Endothelial cell of umbilical vein (primary cell): ENCODE measurements at regions not wholly inside any gene's neighbourhood (a gene's known extent, or its start where the extent isn't known, plus 50 kb on each side); places are given as distances from the start of the nearest gene placed in this dataset.

Experiments
- BruUV-seq: library from RNA; stranded (reverse); fragments of 400-500 nt; replicated peaks from 2 replicates; lab custom pipeline; 2021; lab: Mats Ljungman, UMichigan
- CTCF ChIA-PET: fragments of 300-600, 350-600 bp; sonication (Branson Sonifier 250); formaldehyde crosslinking; loops from one replicate; lab custom pipeline; 2021; ENCODE audit warnings: antibody characterized with exemption, inconsistent platforms; lab: Charles Lee
- POLR2A ChIA-PET: fragments of 300-600, 350-600 bp; sonication (Branson Sonifier 250); formaldehyde crosslinking; loops from one replicate; lab custom pipeline; 2021; ENCODE audit warnings: antibody characterized with exemption, inconsistent platforms; lab: Charles Lee
- DNase-seq: peaks from one replicate; pipeline ENCODE4 v3.0.0-alpha.2; 2011; ENCODE audit warnings: low read depth, low spot score
- FAIRE-seq: peaks from 2 replicates; lab custom pipeline; 2011; peaks lifted over from hg19 to GRCh38; lab: Jason Lieb, UNC
- H2AFZ ChIP-seq: 2 replicates; pipeline ENCODE4 v1.6.0; 2012; ENCODE audit warnings: low read depth, low read length, control low read depth, inconsistent platforms
- H3K27ac ChIP-seq: 2 replicates; pipeline ENCODE4 v1.5.1; 2011; ENCODE audit warnings: low read depth, mild to moderate bottlenecking, control low read depth, low read length, moderate library complexity; ENCODE audit not compliant: insufficient read depth
- H3K27me3 ChIP-seq, 2 experiments: 2 replicates each; pipeline versions ENCODE4 v1.6.0 to v1.6.1; 2011; ENCODE audit warnings: low read length in 2 of 2, mixed read lengths in 1 of 2; ENCODE audit not compliant: control insufficient read depth in 2 of 2, insufficient read depth in 2 of 2
- H3K36me3 ChIP-seq, 2 experiments: 2 replicates in 1 of 2; 3 replicates in 1 of 2; pipeline ENCODE4 v1.5.1; 2011; ENCODE audit warnings: low read length in 2 of 2, mild to moderate bottlenecking in 1 of 2, moderate library complexity in 1 of 2; ENCODE audit not compliant: control insufficient read depth in 2 of 2, insufficient read depth in 2 of 2; ENCODE audit errors: extremely low read depth in 1 of 2
- H3K4me1 ChIP-seq: 3 replicates; pipeline ENCODE4 v1.5.1; 2011; ENCODE audit warnings: mild to moderate bottlenecking, low read length; ENCODE audit not compliant: control insufficient read depth, insufficient read depth; ENCODE audit errors: extremely low read depth
- H3K4me2 ChIP-seq: 2 replicates; pipeline ENCODE4 v1.6.1; 2011; ENCODE audit warnings: low read length, control low read depth, mixed read lengths; ENCODE audit not compliant: insufficient read depth
- H3K4me3 ChIP-seq, 3 experiments: fragments of 200-600 bp in 1 of 3; sonication (generic), shearing (Covaris generic) in 1 of 3; replicated peaks in 1 of 3; 2 replicates each; pipeline ENCODE4 v1.5.1; 2011 to 2016; ENCODE audit warnings: control low read depth in 3 of 3, low read length in 3 of 3, mild to moderate bottlenecking in 2 of 3, inconsistent platforms in 1 of 3, low read depth in 1 of 3, moderate library complexity in 1 of 3; ENCODE audit not compliant: insufficient read depth in 1 of 3
- H3K79me2 ChIP-seq: 2 replicates; pipeline ENCODE4 v1.6.0; 2012; ENCODE audit warnings: low read length, inconsistent platforms; ENCODE audit not compliant: control insufficient read depth, insufficient read depth
- H3K9ac ChIP-seq: replicated peaks from 2 replicates; pipeline ENCODE3; 2011; ENCODE audit warnings: low read length, control low read depth; ENCODE audit not compliant: insufficient read depth; ENCODE audit errors: extremely low read depth
- H3K9me1 ChIP-seq: replicated peaks from 3 replicates; pipeline ENCODE4 v1.6.0; 2011; ENCODE audit warnings: mild to moderate bottlenecking, low read length; ENCODE audit not compliant: control insufficient read depth, insufficient read depth; ENCODE audit errors: extremely low read depth
- H3K9me3 ChIP-seq: replicated peaks from 2 replicates; pipeline ENCODE4 v1.5.1; 2012; ENCODE audit warnings: low read length, inconsistent platforms; ENCODE audit not compliant: control insufficient read depth, insufficient read depth
- H4K20me1 ChIP-seq: replicated peaks from 2 replicates; pipeline ENCODE3; 2011; ENCODE audit warnings: mild to moderate bottlenecking, low read length; ENCODE audit not compliant: control insufficient read depth, insufficient read depth; ENCODE audit errors: extremely low read depth
- CTCF ChIP-seq, 2 donors: IDR thresholded peaks; 1 replicate in 1 of 2; 2 replicates in 1 of 2; pipeline ENCODE4 v1.5.1; 2011; ENCODE audit warnings: low read length in 2 of 2, mild to moderate bottlenecking in 2 of 2, moderate library complexity in 2 of 2, control low read depth in 1 of 2, inconsistent platforms in 1 of 2, low read depth in 1 of 2; ENCODE audit not compliant: insufficient read depth in 1 of 2; ENCODE audit errors: extremely low read depth in 1 of 2
- EZH2 ChIP-seq: IDR thresholded peaks from 2 replicates; pipeline ENCODE4 v1.6.1; 2012; ENCODE audit warnings: borderline replicate concordance, low read depth, mild to moderate bottlenecking, moderate library complexity, low read length, inconsistent platforms; ENCODE audit not compliant: severe bottlenecking
- FOS ChIP-seq: IDR thresholded peaks from 2 replicates; pipeline ENCODE4 v1.6.1; 2011; ENCODE audit warnings: mild to moderate bottlenecking, low read length, moderate library complexity, borderline replicate concordance; ENCODE audit not compliant: insufficient read depth
- GATA2 ChIP-seq: IDR thresholded peaks from 2 replicates; pipeline ENCODE4 v1.7.0; 2011; ENCODE audit warnings: low read depth, mild to moderate bottlenecking, moderate library complexity, mixed read lengths, low read length; ENCODE audit not compliant: insufficient read length, insufficient read depth
- JUN ChIP-seq: IDR thresholded peaks from 2 replicates; pipeline ENCODE4 v1.6.1; 2011; ENCODE audit warnings: borderline replicate concordance, low read depth; ENCODE audit not compliant: insufficient read length, insufficient read depth
- MAX ChIP-seq: IDR thresholded peaks from 2 replicates; pipeline ENCODE4 v1.6.1; 2011; ENCODE audit not compliant: insufficient read depth, insufficient read length
- MYC ChIP-seq: IDR thresholded peaks from one replicate; pipeline ENCODE4 v1.6.1; 2011; ENCODE audit warnings: mild to moderate bottlenecking, low read depth, low read length
- POLR2A ChIP-seq: IDR thresholded peaks from 2 replicates; pipeline ENCODE4 v1.6.1; 2012; ENCODE audit warnings: low read depth, mild to moderate bottlenecking, control low read depth, low read length
- POLR2AphosphoS5 ChIP-seq: IDR thresholded peaks from 2 replicates; pipeline ENCODE4 v1.6.1; 2012; ENCODE audit warnings: low read depth, mild to moderate bottlenecking, control low read depth, low read length, moderate library complexity; ENCODE audit not compliant: insufficient read depth
- dilution Hi-C: fragments of 300-500 bp; cut with MboI; formaldehyde crosslinking; loops from one replicate; pipeline ENCODE4 v1.15.0; 2019; ENCODE audit warnings: low sequenced_read_pairs; ENCODE audit not compliant: extremely low pct_ligation_motif_present
- intact Hi-C: fragments of 100-400 bp; cut with micrococcal nuclease; formaldehyde crosslinking; loops from one replicate; pipeline ENCODE4 v1.10.0; 2022

- no peaks in the 10 kb centered on the region for H3K9me1 ChIP-seq
- intact Hi-C loops, result no loop called here
- no peak overlapping the region for H3K4me2 ChIP-seq
- no peak overlapping the region for H3K4me3 ChIP-seq
- no peak overlapping the region for H3K9ac ChIP-seq
- no peaks in the 10 kb centered on the region for H3K27me3 ChIP-seq
- H3K9me3 ChIP-seq, result no peaks in the 10 kb centered on the region
- H3K79me2 ChIP-seq, result no peaks in the 10 kb centered on the region
- H3K36me3 ChIP-seq, result no peaks in the 10 kb centered on the region
- FAIRE-seq (no peak), DNase-seq (no peak)
- no peaks in the 10 kb centered on the region for H4K20me1 ChIP-seq
- ChIA-PET POLR2A (no interaction called here), CTCF (interaction anchor here (1.2 kb wide), 1 partner anchor 8 kb away, joined by 3 read pairs; no protein-coding TSS in a partner anchor)
- H3K4me1 ChIP-seq, result peaks cover 18% of the 10 kb centered on the region
- dilution Hi-C loops, result no loop called here
- no peak overlapping the region for H3K27ac ChIP-seq
- no peak overlapping the region for H2AFZ ChIP-seq
- no TSS peak for BruUV-seq
- TF ChIP-seq FOS (no peak), MAX (no peak), POLR2A (no peak), GATA2 (no peak), JUN (no peak), CTCF (IDR thresholded peaks at IDR 0.05; ENCODE audit: extremely low read depth in 1 of 2, insufficient read depth in 1 of 2, low read depth in 1 of 2, low read length in 2 of 2) (no peak), POLR2AphosphoS5 (no peak), EZH2 (no peak), MYC (no peak)
Measured at GRCh38 chr6:3961581-3962215, 112.5 kb downstream of the FAM50B start.
